Progenitor cell of endocrine pancreas (in vitro differentiated cells): ENCODE measurements at regions not wholly inside any gene's neighbourhood (a gene's known extent, or its start where the extent isn't known, plus 50 kb on each side); places are given as distances from the start of the nearest gene placed in this dataset.

ENCODE experiments used
- DNase-seq: peaks from one replicate; pipeline ENCODE4 v3.0.0; 2021; ENCODE audit warnings: low spot score; ENCODE audit not compliant: unreplicated experiment
- H3K27ac Mint-ChIP-seq: 2 replicates; pipeline ENCODE4 v1.8.0; 2021; ENCODE audit warnings: mild to moderate bottlenecking, moderate library complexity, mixed read lengths
- H3K27me3 Mint-ChIP-seq: 2 replicates; pipeline ENCODE4 v1.8.0; 2021; ENCODE audit warnings: mixed read lengths
- H3K36me3 Mint-ChIP-seq: 2 replicates; pipeline ENCODE4 v1.8.0; 2022; ENCODE audit warnings: mixed read lengths; ENCODE audit not compliant: insufficient read depth
- H3K4me1 Mint-ChIP-seq: 2 replicates; pipeline ENCODE4 v1.8.0; 2021; ENCODE audit warnings: low read depth, mixed read lengths
- H3K4me3 Mint-ChIP-seq: 2 replicates; pipeline ENCODE4 v1.8.0; 2021; ENCODE audit warnings: low read depth, mild to moderate bottlenecking, moderate library complexity, mixed read lengths
- H3K9me3 Mint-ChIP-seq: 2 replicates; pipeline ENCODE4 v1.8.0; 2021; ENCODE audit warnings: low read depth, mixed read lengths
- TF ChIP-seq, protein P1 (sequence below): fragments of 200-600 bp; sonication (generic); IDR thresholded peaks from one replicate; pipeline ENCODE4 v1.5.0; 2021; ENCODE audit warnings: antibody characterized with exemption, mild to moderate bottlenecking; ENCODE audit not compliant: unreplicated experiment

GRCh38 chr6:85116475-85116874 lies 333.4 kb upstream of the NT5E start:
- TF ChIP-seq, protein P1, sequence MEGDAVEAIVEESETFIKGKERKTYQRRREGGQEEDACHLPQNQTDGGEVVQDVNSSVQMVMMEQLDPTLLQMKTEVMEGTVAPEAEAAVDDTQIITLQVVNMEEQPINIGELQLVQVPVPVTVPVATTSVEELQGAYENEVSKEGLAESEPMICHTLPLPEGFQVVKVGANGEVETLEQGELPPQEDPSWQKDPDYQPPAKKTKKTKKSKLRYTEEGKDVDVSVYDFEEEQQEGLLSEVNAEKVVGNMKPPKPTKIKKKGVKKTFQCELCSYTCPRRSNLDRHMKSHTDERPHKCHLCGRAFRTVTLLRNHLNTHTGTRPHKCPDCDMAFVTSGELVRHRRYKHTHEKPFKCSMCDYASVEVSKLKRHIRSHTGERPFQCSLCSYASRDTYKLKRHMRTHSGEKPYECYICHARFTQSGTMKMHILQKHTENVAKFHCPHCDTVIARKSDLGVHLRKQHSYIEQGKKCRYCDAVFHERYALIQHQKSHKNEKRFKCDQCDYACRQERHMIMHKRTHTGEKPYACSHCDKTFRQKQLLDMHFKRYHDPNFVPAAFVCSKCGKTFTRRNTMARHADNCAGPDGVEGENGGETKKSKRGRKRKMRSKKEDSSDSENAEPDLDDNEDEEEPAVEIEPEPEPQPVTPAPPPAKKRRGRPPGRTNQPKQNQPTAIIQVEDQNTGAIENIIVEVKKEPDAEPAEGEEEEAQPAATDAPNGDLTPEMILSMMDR = no peak
- DNase-seq = no peak
- Mint-ChIP-seq H3K36me3 (no peaks in the 10 kb centered on the region), H3K9me3 (no peaks in the 10 kb centered on the region), H3K4me3 (no peak overlapping the region), H3K27me3 (no peaks in the 10 kb centered on the region), H3K4me1 (peaks cover 9% of the 10 kb centered on the region), H3K27ac (no peak overlapping the region)

- TF ChIP-seq, protein P1 = no peak
- H3K9me3 Mint-ChIP-seq = no peaks in the 10 kb centered on the region
- peaks cover 9% of the 10 kb centered on the region for H3K4me1 Mint-ChIP-seq
- no peak overlapping the region for H3K27ac Mint-ChIP-seq
- H3K27me3 Mint-ChIP-seq = no peaks in the 10 kb centered on the region
- H3K4me3 Mint-ChIP-seq = no peak overlapping the region
- no peaks in the 10 kb centered on the region for H3K36me3 Mint-ChIP-seq
- no peak for DNase-seq
Observed at GRCh38 chr6:85115876-85116275, 334.0 kb upstream of the NT5E start.

GRCh38 chr6:85115376-85115775 lies 334.5 kb upstream of the NT5E start:
- Mint-ChIP-seq H3K9me3 (no peaks in the 10 kb centered on the region), H3K27ac (no peak overlapping the region), H3K4me1 (peaks cover 9% of the 10 kb centered on the region), H3K27me3 (no peaks in the 10 kb centered on the region), H3K4me3 (no peak overlapping the region), H3K36me3 (no peaks in the 10 kb centered on the region)
- TF ChIP-seq, protein P1 = no peak
- DNase-seq = no peak

DNA sequence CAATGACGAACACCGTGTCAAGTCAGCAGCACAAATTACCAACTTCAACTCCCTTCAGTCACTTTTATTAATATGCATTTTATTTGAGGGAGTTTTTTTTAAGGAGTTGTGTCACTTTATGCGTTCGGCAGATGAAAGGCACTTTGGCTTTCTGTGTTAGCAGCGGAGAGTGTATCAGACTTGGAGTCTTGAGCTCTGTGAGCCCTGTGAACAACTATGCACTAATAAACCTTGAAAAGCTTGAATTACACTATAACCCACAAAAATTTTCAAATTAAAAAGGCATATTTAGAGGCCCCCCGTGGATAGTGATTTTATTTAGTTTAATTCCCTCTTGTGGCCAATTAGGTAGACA lies 335.3 kb upstream of the NT5E start:
- Mint-ChIP-seq H3K9me3 (no peaks in the 10 kb centered on the region), H3K4me3 (no peak overlapping the region), H3K27me3 (no peaks in the 10 kb centered on the region), H3K36me3 (no peaks in the 10 kb centered on the region), H3K27ac (no peak overlapping the region), H3K4me1 (peaks cover 9% of the 10 kb centered on the region)
- DNase-seq = no peak
- TF ChIP-seq, protein P1 = no peak

GRCh38 chr6:85113934-85114580 lies 335.8 kb upstream of the NT5E start:
- DNase-seq = no peak
- Mint-ChIP-seq H3K4me3 (no peak overlapping the region), H3K27ac (no peak overlapping the region), H3K27me3 (no peaks in the 10 kb centered on the region), H3K4me1 (peaks cover 9% of the 10 kb centered on the region), H3K9me3 (no peaks in the 10 kb centered on the region), H3K36me3 (no peaks in the 10 kb centered on the region)
- TF ChIP-seq, protein P1 = no peak
